ENCODE measurements at regions not wholly inside any gene's neighbourhood (a gene's known extent, or its start where the extent isn't known, plus 50 kb on each side); places are given as distances from the start of the nearest gene placed in this dataset.
"Not testable (repeated sequence)": the region's sequence is repeated elsewhere in the genome, so short reads cannot be mapped to it uniquely, and the experiment has no call there.

GRCh38 chr1:197985351-197985750, 68.2 kb downstream of the LHX9 start:
- 70% methylated on average over 3 of the region's 4 CpGs for WGBS (ENCODE audit: insufficient coverage)

DNA sequence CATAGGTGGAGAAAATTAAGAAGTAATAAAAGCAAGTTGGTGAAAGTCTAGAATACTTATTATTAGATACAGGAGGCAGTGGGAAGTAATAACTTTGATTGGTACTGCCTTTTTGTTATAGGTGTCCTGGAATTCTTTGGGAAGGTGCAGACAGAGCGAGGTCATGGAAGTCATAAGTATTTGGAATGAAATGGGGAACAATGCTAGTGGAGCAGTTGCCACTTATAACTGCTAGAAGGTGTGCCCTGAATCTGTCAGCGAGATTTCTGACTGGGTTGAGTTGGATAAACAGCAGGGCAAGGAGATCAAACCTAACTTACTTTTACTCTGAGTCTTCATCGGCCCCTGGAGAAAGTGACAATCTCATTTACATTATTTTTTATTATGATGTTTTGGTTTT, 69.6 kb downstream of the LHX9 start:
- no peak for DNase-seq
- H3K27ac ChIP-seq (ENCODE audit: low read length), result no peak overlapping the region
- no peaks in the 10 kb centered on the region for H3K9me3 ChIP-seq (replicated peaks; ENCODE audit: control insufficient read depth, low read depth, low read length)
- 100% methylated on average over 1 of the region's 3 CpGs for WGBS (ENCODE audit: insufficient coverage)
- no peaks in the 10 kb centered on the region for H3K36me3 ChIP-seq (ENCODE audit: control insufficient read depth, insufficient read depth, low read length)
- no peaks in the 10 kb centered on the region for H3K27me3 ChIP-seq (ENCODE audit: control insufficient read depth, insufficient read depth, low read length)
- no peaks in the 10 kb centered on the region for H3K4me1 ChIP-seq (ENCODE audit: control insufficient read depth, insufficient read depth, low read length)
- H3K4me3 ChIP-seq (ENCODE audit: low read length), result no peak overlapping the region

More at GRCh38 chr1:197985351-197985750, 68.2 kb downstream of the LHX9 start:
- H3K4me3 ChIP-seq (ENCODE audit: low read length), result no peak overlapping the region
- no peak overlapping the region for H3K27ac ChIP-seq (ENCODE audit: low read length)
- DNase-seq, result no peak
- H3K9me3 ChIP-seq (replicated peaks; ENCODE audit: control insufficient read depth, low read depth, low read length), result no peaks in the 10 kb centered on the region
- H3K27me3 ChIP-seq (ENCODE audit: control insufficient read depth, insufficient read depth, low read length), result no peaks in the 10 kb centered on the region
- no peaks in the 10 kb centered on the region for H3K4me1 ChIP-seq (ENCODE audit: control insufficient read depth, insufficient read depth, low read length)
- H3K36me3 ChIP-seq (ENCODE audit: control insufficient read depth, insufficient read depth, low read length), result no peaks in the 10 kb centered on the region

DNA sequence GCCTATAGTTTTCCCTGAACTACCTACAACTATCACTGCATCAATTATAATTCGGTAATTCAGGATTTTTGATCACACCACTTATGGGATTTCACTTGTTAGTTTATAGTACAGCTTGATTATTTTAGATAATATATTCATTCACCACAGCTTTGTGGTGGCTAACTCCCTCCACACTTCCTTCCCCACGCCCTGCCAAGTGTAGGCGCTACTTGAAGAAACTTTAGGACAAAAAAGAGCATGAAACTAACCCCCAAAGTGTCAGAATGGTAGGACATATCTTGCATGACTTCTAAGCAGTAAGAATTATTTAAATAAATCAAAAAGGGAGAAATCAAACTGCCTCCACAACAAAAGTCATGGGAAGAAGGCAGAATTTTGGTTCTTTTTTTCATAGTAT, 70.1 kb downstream of the LHX9 start:
- DNase-seq, result no peak
- whole genome bisulfite sequencing (ENCODE audit: insufficient coverage), result no CpG with 5 or more reads among the region's 3 CpGs
- Histone ChIP-seq H3K36me3 (ENCODE audit: control insufficient read depth, insufficient read depth, low read length) (no peaks in the 10 kb centered on the region), H3K27me3 (ENCODE audit: control insufficient read depth, insufficient read depth, low read length) (no peaks in the 10 kb centered on the region), H3K27ac (ENCODE audit: low read length) (no peak overlapping the region), H3K4me1 (ENCODE audit: control insufficient read depth, insufficient read depth, low read length) (no peaks in the 10 kb centered on the region), H3K9me3 (replicated peaks; ENCODE audit: control insufficient read depth, low read depth, low read length) (no peaks in the 10 kb centered on the region), H3K4me3 (ENCODE audit: low read length) (no peak overlapping the region)

DNA sequence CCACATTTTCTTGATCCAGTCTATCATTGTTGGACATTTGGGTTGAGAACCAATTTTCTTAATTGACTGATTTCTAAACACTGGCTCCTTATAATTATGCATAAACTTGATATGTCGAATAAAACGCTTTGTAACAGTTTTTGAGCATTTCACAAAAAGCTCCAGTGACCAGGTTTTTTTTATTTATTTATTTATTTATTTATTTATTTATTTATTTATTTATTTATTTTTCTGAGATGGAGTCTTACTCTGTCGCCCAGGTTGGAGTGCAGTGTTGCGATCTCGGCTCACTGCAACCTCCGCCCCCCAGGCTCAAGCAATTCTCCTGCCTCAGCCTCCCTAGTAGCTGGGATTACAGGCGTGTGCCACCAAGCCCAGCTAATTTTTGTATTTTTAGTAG, 71.4 kb downstream of the LHX9 start:
- H3K27me3 ChIP-seq (ENCODE audit: control insufficient read depth, insufficient read depth, low read length); H3K36me3 ChIP-seq (ENCODE audit: control insufficient read depth, insufficient read depth, low read length); H3K9me3 ChIP-seq (replicated peaks; ENCODE audit: control insufficient read depth, low read depth, low read length); DNase-seq; H3K27ac ChIP-seq (ENCODE audit: low read length); H3K4me1 ChIP-seq (ENCODE audit: control insufficient read depth, insufficient read depth, low read length); H3K4me3 ChIP-seq (ENCODE audit: low read length): not testable (repeated sequence)
- no CpG with 5 or more reads among the region's 7 CpGs for WGBS (ENCODE audit: insufficient coverage)

DNA sequence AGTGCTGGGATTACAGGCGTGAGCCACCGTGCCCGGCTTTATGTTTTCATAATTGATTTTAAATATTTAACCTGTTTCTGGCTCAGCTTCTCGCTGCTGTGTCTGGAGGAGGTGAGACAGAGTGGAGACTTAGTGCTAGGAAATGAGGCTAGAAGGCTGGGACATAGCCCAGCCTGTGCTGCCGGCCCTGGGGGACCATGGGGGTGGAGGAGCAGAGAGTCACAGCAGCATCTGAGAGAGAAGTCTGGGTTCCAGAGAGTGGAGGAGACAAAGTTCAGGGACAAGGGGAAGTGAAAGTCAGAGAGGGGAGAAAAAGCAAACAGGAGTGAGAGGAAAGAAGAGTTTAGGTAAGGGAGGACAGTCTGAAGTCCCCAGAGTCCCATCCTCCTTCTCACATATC, 71.9 kb downstream of the LHX9 start:
- Histone ChIP-seq H3K4me1 (ENCODE audit: control insufficient read depth, insufficient read depth, low read length) (no peaks in the 10 kb centered on the region), H3K9me3 (replicated peaks; ENCODE audit: control insufficient read depth, low read depth, low read length) (no peaks in the 10 kb centered on the region), H3K36me3 (ENCODE audit: control insufficient read depth, insufficient read depth, low read length) (no peaks in the 10 kb centered on the region), H3K27ac (ENCODE audit: low read length) (no peak overlapping the region), H3K27me3 (ENCODE audit: control insufficient read depth, insufficient read depth, low read length) (no peaks in the 10 kb centered on the region), H3K4me3 (ENCODE audit: low read length) (no peak overlapping the region)
- WGBS (ENCODE audit: insufficient coverage), result 77% methylated on average over 2 of the region's 5 CpGs
- DNase-seq, result no peak

GRCh38 chr1:197991594-197991993, 74.4 kb downstream of the LHX9 start:
- Histone ChIP-seq H3K27ac (ENCODE audit: low read length) (no peak overlapping the region), H3K27me3 (ENCODE audit: control insufficient read depth, insufficient read depth, low read length) (no peaks in the 10 kb centered on the region), H3K4me1 (ENCODE audit: control insufficient read depth, insufficient read depth, low read length) (no peaks in the 10 kb centered on the region), H3K4me3 (ENCODE audit: low read length) (no peak overlapping the region), H3K9me3 (replicated peaks; ENCODE audit: control insufficient read depth, low read depth, low read length) (no peaks in the 10 kb centered on the region), H3K36me3 (ENCODE audit: control insufficient read depth, insufficient read depth, low read length) (no peaks in the 10 kb centered on the region)
- no CpG with 5 or more reads among the region's 3 CpGs for WGBS (ENCODE audit: insufficient coverage)
- DNase-seq, result no peak

DNA sequence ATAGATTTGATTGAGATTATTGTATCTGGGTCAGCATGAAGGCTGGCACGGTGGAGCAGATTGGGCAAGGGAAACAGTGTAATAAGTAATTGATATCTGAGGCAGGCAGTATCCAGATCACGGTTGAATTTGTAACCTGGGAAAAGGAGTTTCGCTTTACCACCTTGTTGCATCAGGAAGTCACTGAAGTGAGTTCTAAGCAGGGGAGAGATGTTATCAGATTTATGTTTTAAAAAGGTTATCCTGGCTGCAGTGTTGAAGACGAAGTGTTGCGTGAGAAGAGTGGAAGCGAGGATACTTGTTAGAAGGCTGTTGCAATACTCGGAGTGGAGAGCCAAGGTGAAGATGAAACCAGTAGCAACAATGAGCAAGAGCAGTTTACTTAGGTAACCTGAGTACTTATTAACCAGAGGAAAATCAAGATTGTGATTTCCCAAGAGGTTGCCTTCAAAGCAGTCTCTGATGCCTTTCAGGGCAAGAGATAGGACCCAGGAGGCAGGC, 77.8 kb downstream of the LHX9 start:
- H3K9me3 ChIP-seq (replicated peaks; ENCODE audit: control insufficient read depth, low read depth, low read length), result no peaks in the 10 kb centered on the region
- no peaks in the 10 kb centered on the region for H3K36me3 ChIP-seq (ENCODE audit: control insufficient read depth, insufficient read depth, low read length)
- 91% methylated on average over 7 of the region's 7 CpGs for WGBS (ENCODE audit: insufficient coverage)
- no peaks in the 10 kb centered on the region for H3K4me1 ChIP-seq (ENCODE audit: control insufficient read depth, insufficient read depth, low read length)
- H3K27ac ChIP-seq (ENCODE audit: low read length), result no peak overlapping the region
- DNase-seq, result no peak
- no peaks in the 10 kb centered on the region for H3K27me3 ChIP-seq (ENCODE audit: control insufficient read depth, insufficient read depth, low read length)
- H3K4me3 ChIP-seq (ENCODE audit: low read length), result no peak overlapping the region

GRCh38 chr1:197995408-197996258, 78.5 kb downstream of the LHX9 start:
- H3K27me3 ChIP-seq (ENCODE audit: control insufficient read depth, insufficient read depth, low read length), result no peaks in the 10 kb centered on the region
- no peaks in the 10 kb centered on the region for H3K36me3 ChIP-seq (ENCODE audit: control insufficient read depth, insufficient read depth, low read length)
- H3K4me3 ChIP-seq (ENCODE audit: low read length), result no peak overlapping the region
- no peak overlapping the region for H3K27ac ChIP-seq (ENCODE audit: low read length)
- no CpG with 5 or more reads among the region's 6 CpGs for WGBS (ENCODE audit: insufficient coverage)
- no peaks in the 10 kb centered on the region for H3K4me1 ChIP-seq (ENCODE audit: control insufficient read depth, insufficient read depth, low read length)
- DNase-seq, result no peak
- H3K9me3 ChIP-seq (replicated peaks; ENCODE audit: control insufficient read depth, low read depth, low read length), result no peaks in the 10 kb centered on the region

DNA sequence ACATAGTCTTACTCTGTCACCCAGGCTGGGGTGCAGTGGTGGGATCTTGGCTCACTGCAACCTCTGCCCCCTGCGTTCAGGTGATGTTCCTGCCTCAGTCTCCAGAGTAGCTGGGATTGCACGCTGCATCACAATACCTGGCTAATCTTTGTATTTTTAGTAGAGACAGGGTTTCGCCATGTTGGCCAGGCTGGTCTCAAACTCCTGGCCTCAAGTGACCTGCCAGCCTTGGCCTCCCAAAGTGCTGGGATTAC, 79.0 kb downstream of the LHX9 start:
- not testable (repeated sequence) for H3K4me3 ChIP-seq (ENCODE audit: low read length); H3K9me3 ChIP-seq (replicated peaks; ENCODE audit: control insufficient read depth, low read depth, low read length); H3K4me1 ChIP-seq (ENCODE audit: control insufficient read depth, insufficient read depth, low read length); H3K36me3 ChIP-seq (ENCODE audit: control insufficient read depth, insufficient read depth, low read length); H3K27ac ChIP-seq (ENCODE audit: low read length); H3K27me3 ChIP-seq (ENCODE audit: control insufficient read depth, insufficient read depth, low read length); DNase-seq
- WGBS (ENCODE audit: insufficient coverage), result 100% methylated on average over 2 of the region's 3 CpGs

DNA sequence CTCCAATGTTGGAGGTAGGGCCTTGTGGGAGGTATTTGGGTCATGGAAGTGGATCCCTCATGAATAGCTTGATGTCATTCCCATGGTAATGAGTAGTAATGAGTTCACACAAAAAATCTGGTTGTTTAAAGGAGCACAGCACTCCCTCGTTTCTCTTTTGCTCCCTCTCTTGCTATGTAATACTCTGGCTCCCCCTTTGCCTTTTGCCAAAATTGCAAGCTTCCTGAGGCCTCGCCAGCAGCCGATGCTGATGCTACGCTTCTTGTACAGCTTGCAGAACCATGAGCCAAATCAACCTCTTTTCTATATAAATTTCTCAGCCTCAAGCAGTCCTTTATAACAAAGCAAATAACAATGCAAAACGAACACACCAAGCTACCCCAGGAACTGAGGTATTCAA, 80.9 kb downstream of the LHX9 start:
- Histone ChIP-seq H3K9me3 (replicated peaks; ENCODE audit: control insufficient read depth, low read depth, low read length) (no peaks in the 10 kb centered on the region), H3K27me3 (ENCODE audit: control insufficient read depth, insufficient read depth, low read length) (no peaks in the 10 kb centered on the region), H3K36me3 (ENCODE audit: control insufficient read depth, insufficient read depth, low read length) (no peaks in the 10 kb centered on the region), H3K4me1 (ENCODE audit: control insufficient read depth, insufficient read depth, low read length) (no peaks in the 10 kb centered on the region), H3K27ac (ENCODE audit: low read length) (no peak overlapping the region), H3K4me3 (ENCODE audit: low read length) (no peak overlapping the region)
- WGBS (ENCODE audit: insufficient coverage), result 57% methylated on average over 4 of the region's 5 CpGs
- no peak for DNase-seq
